HG03097 (cell line): ENCODE measurements at regions not wholly inside any gene's neighbourhood (a gene's known extent, or its start where the extent isn't known, plus 50 kb on each side); places are given as distances from the start of the nearest gene placed in this dataset.

Experiments
- ATAC-seq: cut with Tn5 transposase; IDR thresholded peaks from one replicate; pipeline ENCODE4 v1.9.1; 2021; ENCODE audit not compliant: unreplicated experiment, low FRiP score

DNA sequence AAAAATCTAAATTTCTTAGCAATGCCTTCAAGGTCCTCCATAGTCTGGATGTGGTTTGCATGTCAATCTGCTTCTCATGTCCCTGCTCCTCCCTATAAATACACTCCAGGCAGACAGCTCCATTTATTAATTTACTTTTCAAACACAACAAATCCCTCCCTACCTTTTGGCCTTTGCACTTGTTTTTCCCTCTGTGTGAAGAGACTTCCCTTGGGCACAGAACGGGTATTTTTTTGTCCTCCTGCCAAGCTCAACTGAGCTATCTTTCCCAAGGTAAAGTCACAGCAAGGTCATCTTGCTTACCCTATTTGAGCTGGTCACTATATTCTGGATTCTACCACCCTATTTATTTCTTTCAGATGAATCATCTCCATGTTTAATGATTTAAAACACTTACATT is 159.6 kb upstream of the ANKH start:
- ATAC-seq = no peak

- ATAC-seq = no peak
These were observed 156.2 kb upstream of the ANKH start for GRCh38 chr5:15027764-15028163.

GRCh38 chr5:15026944-15027343 is 155.4 kb upstream of the ANKH start:
- ATAC-seq = no peak

DNA sequence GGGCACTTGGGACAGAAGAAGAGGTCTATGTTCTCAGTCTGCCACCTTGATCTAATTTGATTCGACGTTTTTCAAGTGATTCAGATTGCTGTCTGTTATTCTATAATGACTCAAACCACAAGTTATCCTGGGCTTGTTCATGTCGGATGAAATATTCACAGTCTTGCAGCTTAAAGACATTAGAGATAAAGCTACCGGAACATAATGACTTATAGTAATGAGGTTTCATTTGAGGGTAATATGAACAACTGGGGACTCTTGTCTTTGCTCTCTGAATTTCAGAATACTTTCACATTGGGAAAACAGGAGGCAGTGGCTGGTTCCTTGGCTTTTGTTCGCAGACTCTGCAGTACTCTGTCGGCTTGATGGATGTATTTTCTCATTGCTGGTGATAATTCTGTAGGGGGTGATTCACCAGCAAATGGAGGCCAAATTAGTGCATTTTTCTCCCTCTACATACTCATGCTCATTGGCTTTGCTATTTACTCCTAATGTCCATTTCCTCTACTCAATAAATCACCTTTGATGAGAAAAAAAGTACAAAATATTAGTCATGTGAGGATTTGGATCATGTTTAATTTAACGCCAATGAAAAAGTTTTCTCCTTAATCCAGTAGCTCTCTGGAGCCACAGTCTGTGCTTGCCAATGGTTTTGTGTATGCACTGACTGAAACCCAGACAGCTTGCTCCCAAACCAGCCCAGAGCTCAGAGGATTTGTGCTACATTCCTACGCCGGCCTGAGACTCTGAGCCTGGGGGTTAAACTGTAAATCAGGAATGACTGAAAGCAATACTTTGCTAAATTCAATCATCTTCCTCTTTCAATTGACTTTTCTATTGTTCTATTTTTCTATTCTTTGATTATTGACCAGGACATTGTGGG is 154.7 kb upstream of the ANKH start:
- ATAC-seq = no peak

GRCh38 chr5:15023846-15024245 is 152.3 kb upstream of the ANKH start:
- no peak for ATAC-seq

GRCh38 chr5:15023266-15023665 is 151.7 kb upstream of the ANKH start:
- no peak for ATAC-seq

DNA sequence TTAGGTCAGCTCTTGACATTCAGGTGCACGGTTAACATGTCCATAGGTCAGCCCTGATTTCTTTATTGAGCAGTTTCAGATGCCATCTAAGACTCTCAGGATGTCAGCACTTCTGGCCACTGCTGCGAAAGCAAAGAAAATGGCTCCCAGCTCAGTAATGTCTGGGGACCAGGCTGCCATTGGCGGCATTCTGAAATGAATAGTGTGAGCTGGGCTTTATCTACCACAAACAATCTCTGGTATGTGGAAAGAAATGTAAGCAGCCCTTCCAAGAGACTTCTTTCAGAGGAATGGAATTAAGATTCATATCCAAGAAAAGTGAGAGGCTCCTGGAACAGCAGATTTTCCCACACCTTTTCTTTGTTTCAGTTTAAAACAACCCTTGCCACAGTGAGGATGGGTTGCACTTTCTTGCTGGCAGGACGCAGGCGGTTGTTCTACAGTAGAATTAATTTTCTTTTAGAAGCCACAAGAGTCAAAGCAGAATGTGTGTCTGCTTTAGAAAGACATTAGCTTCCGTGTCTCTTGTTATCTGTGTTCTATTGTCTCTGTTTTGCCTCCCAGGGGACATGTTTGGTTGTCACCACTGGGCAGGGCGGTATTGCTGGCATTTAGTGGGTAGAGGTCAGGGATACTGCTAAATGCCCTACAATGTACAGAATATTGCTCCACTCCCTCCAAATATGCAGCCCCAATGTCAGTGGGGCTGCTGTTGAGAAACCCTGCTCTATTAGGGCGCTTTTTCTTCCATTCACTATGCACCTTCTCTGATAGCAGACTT is 149.9 kb upstream of the ANKH start:
- no peak for ATAC-seq

GRCh38 chr5:15020736-15021135 is 149.2 kb upstream of the ANKH start:
- ATAC-seq = no peak

GRCh38 chr5:15014809-15015208 is 143.2 kb upstream of the ANKH start:
- ATAC-seq = no peak

GRCh38 chr5:15013654-15014463 is 142.3 kb upstream of the ANKH start:
- peak; percentile 64 for ATAC-seq

DNA sequence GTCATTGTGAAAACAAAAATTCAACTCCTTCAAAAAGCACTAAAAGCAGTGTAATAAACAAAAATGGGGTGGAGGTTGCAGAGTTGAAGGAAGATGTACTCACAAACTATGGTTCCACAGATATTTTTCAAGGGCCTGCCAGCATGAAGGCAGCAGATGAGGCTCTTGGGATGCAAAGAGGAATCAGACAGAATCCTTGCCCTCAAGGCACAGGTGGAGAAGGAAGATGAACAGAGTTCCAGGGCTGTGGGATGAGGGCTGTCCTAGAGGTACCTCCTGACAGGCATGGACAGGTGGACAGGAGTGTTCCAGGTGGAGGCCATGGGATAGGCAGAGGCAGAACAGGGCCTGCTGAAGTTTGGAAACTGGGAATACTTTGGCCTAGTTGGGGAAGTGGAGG is 140.5 kb upstream of the ANKH start:
- ATAC-seq = no peak

DNA sequence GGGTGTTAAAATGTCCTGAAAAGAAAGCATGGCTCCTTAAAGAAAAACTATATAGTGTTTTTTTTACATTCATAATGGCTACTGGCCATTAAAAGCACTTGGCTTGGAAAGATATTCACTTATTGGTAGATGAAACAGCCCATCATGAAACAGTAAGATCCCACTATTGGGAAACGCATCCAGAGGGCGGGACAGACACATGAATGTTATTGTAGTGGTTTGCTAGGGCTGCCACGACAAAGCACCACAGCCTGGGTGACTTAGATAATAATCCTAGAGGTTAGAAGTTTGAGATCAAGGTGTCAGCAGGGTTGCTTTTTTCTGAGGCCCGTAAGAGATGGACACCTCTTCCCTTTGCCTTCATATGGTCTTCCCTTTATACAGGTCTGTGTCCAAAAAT is 139.4 kb upstream of the ANKH start:
- ATAC-seq = no peak

GRCh38 chr5:15009420-15009819 is 137.8 kb upstream of the ANKH start:
- ATAC-seq = no peak

DNA sequence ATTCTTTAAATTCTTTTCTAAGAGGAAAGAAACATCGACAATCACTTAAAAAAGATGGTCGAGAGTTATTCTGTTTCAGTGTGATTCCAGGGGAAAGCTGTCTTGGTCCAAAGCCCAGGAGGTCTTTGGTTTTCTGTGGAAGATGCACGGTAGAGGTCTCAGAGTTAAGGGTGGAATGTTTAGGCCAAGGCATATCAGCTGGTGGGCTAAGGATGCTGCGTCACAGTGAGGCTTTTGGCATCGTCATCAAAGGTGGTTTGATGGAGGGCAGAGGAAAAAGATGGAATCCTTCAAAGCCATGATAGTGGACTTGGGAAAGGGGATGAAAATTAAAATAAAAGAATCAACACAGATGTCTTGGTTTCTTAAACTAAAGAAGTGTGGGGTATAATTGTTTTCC is 137.3 kb upstream of the ANKH start:
- no peak for ATAC-seq

- no peak for ATAC-seq
These were observed 136.9 kb upstream of the ANKH start for GRCh38 chr5:15008476-15008875.

DNA sequence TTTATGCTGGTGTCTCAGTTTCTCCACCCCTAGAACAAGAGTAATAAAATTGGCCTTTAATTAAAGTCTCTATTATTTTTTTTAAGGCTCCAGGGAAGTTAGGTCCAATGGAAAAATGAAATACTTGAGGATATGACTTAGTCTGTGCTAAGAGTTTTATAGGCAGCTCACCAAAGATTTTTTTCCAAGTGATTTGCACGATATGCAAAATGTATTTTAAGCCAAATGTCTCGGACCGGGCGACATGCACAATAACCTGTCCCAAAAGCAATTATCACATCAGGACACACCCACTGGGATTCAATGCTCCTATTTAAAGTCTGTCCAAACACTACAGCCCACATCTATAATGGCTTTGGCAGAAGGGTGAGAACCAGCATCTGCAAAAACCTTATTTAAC is 136.1 kb upstream of the ANKH start:
- no peak for ATAC-seq

GRCh38 chr5:15004506-15004905 is 132.9 kb upstream of the ANKH start:
- no peak for ATAC-seq

DNA sequence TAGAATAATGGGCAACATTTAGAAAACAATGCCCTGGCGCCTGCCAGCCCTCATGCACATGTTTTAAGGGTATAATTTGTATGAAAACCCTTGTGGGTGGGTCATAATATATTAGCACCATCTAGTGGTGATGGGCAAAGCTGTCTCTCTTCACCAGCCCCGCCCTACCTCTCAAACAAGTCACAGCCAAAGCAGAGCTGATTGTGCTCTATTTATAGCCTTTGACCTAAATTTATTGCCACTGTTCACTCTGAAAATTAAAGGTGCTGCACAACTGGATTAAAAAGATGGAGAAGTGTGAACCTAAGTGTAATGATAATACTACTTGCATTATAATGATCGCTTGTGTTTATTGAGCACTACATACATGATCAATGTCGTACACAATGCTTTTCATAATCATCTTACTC is 131.9 kb upstream of the ANKH start:
- ATAC-seq = peak; percentile 87

DNA sequence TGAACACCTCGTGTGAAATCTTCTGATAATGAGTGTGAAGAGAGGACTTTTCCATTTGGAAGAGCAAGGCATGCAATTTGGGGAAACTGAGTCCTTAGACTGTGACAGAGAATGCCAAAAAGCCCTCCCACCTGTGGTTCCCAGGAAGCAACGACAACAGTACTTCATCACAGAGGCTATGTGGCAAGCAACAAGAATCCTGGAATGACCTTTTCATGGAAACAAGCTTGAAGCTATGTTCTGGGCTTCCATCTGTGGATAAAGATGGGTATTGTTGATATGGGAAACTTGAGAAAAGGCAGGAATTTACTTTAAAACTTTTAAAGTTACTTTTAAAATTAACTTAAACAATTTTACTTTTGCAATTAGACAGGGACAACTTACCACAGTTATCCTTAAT is 131.2 kb upstream of the ANKH start:
- ATAC-seq = no peak

DNA sequence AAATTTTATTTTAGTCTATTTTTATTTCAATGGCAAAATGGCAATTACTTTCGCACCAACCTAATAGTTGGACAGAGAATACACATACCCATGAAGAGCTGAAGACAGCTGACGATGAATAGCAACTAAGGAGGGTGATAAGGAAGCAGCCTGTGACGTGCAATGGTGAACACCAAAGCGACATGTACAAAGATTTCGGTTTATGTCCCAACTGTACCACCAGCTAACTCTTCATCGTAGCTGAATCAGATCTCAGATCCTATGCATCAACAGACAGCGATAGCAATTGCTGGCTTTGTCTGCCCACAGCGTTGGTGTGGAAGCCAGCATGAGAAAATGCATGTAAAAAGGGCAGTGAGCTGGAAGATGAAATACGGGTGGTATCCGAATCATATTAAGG is 130.6 kb upstream of the ANKH start:
- no peak for ATAC-seq

DNA sequence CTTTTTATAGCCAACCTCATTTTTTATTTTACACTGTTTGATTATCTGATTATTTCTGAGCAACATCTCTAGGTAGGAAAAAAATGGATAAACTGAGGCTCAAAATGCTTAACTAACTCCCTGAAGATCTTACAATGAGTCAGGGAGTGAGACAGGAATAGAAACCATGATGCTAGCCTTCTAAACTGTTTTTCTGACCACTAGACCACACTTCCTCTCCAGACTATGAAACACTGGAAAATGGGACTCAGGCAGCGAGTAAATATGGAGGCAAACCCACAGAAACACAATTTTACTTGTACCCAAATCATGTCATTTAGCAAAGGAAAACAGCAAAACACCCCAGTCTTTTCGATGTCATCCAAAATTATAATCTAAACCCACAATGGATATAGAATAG is 129.9 kb upstream of the ANKH start:
- ATAC-seq = no peak
